Nephron progenitor cell (in vitro differentiated cells): ENCODE measurements at regions not wholly inside any gene's neighbourhood (a gene's known extent, or its start where the extent isn't known, plus 50 kb on each side); places are given as distances from the start of the nearest gene placed in this dataset.

Experiments used
- DNase-seq: peaks from one replicate; pipeline ENCODE4 v3.0.0; 2021
- H3K27ac Mint-ChIP-seq: 2 replicates; pipeline ENCODE4 v1.8.0; 2021; ENCODE audit warnings: mild to moderate bottlenecking, moderate library complexity, mixed read lengths
- H3K27me3 Mint-ChIP-seq: 2 replicates; pipeline ENCODE4 v1.8.0; 2021; ENCODE audit warnings: mild to moderate bottlenecking, low read depth, mixed read lengths; ENCODE audit not compliant: poor library complexity
- H3K36me3 Mint-ChIP-seq: 2 replicates; pipeline ENCODE4 v1.8.0; 2021; ENCODE audit warnings: low read depth, mixed read lengths
- H3K4me1 Mint-ChIP-seq: 2 replicates; pipeline ENCODE4 v1.8.0; 2021; ENCODE audit warnings: mixed read lengths
- H3K4me3 Mint-ChIP-seq: 2 replicates; pipeline ENCODE4 v1.8.0; 2021; ENCODE audit warnings: mild to moderate bottlenecking, moderate library complexity, mixed read lengths
- H3K9me3 Mint-ChIP-seq: 2 replicates; pipeline ENCODE4 v1.8.0; 2021; ENCODE audit warnings: mild to moderate bottlenecking, moderate library complexity, mixed read lengths
- TF ChIP-seq, protein P1 (sequence below): fragments of 200-600 bp; sonication (generic); IDR thresholded peaks from 2 replicates; pipeline ENCODE4 v1.5.0; 2021; ENCODE audit warnings: antibody characterized with exemption

DNA sequence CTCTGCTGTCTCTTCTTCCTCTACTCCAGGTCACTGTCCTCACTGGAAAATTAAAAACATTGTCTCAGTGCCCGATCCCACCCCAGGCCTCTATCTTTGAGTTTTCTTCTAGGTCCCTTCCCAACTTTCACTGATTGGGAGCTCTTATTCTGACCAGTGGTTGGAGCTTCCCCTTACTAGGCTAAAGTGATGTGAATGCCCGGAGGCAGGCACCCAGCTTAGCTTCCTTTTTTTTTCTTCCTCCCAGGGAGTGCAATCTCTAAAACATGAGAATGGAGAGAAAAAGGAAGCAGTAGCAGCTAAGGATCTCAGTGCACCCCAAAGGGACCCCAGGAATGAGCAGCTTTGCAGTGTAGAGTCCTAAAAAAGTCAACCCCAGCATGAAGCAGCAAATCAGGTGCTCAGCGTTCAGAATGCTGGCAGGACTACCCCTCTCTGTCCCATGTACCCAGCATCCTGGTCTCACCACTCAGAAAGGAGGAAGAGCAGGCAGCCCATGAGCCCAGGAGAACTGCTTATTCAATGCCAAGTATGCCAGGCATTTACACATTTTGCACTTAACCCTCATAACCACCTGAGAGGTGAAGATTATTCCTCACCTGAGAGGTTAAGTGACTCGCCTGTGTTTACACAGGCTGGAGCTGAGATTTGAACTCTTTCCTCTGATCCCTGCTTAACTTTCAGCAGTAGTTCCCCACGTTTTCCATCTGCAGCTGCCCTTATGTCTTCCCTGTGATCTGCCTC, 146.2 kb upstream of the PWP1 start:
- H3K27ac Mint-ChIP-seq = no peak overlapping the region
- H3K36me3 Mint-ChIP-seq = no peaks in the 10 kb centered on the region
- no peak for DNase-seq
- peaks cover 25% of the 10 kb centered on the region for H3K27me3 Mint-ChIP-seq
- TF ChIP-seq, protein P1, sequence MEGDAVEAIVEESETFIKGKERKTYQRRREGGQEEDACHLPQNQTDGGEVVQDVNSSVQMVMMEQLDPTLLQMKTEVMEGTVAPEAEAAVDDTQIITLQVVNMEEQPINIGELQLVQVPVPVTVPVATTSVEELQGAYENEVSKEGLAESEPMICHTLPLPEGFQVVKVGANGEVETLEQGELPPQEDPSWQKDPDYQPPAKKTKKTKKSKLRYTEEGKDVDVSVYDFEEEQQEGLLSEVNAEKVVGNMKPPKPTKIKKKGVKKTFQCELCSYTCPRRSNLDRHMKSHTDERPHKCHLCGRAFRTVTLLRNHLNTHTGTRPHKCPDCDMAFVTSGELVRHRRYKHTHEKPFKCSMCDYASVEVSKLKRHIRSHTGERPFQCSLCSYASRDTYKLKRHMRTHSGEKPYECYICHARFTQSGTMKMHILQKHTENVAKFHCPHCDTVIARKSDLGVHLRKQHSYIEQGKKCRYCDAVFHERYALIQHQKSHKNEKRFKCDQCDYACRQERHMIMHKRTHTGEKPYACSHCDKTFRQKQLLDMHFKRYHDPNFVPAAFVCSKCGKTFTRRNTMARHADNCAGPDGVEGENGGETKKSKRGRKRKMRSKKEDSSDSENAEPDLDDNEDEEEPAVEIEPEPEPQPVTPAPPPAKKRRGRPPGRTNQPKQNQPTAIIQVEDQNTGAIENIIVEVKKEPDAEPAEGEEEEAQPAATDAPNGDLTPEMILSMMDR = no peak
- H3K9me3 Mint-ChIP-seq = peaks cover 6% of the 10 kb centered on the region
- H3K4me3 Mint-ChIP-seq = no peak overlapping the region
- H3K4me1 Mint-ChIP-seq = no peaks in the 10 kb centered on the region

DNA sequence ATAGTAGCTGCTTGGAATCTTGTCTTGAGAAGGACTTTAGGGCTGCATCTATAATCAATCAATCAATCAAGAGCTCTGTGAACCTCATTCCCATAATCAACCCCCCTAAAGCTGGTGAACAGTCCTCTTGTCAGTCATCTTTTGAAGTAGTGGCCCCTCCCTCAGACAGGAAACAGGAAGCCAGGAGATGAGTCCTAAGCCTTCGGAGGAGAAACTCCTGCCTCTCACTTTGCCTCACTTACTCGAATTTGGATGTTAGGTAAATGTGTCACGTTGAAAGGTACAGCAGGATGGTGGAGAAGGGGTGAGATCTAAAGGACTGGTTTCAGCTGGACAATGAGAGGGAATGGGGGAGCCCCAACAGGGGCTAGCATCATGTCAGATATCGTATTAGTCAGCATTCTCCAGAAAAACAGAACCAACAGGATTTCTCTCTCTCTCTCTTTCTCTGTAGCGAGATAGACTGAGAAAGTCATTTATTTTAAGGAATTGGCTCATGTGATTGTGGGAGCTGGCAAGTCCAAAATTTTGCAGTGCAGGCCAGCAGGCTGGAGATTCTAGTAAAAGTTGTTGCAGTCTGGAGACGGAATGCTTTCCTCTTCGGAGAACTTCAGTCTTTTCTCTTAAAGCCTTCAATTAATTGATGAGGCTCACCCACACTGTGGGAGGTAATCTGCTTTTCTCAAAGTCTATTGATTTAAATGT, 144.4 kb upstream of the PWP1 start:
- Mint-ChIP-seq H3K36me3 (peaks cover 4% of the 10 kb centered on the region), H3K9me3 (peaks cover 4% of the 10 kb centered on the region), H3K27ac (no peak overlapping the region), H3K4me1 (peaks cover 7% of the 10 kb centered on the region), H3K27me3 (peaks cover 19% of the 10 kb centered on the region), H3K4me3 (no peak overlapping the region)
- no peak for DNase-seq
- TF ChIP-seq, protein P1 = no peak

DNA sequence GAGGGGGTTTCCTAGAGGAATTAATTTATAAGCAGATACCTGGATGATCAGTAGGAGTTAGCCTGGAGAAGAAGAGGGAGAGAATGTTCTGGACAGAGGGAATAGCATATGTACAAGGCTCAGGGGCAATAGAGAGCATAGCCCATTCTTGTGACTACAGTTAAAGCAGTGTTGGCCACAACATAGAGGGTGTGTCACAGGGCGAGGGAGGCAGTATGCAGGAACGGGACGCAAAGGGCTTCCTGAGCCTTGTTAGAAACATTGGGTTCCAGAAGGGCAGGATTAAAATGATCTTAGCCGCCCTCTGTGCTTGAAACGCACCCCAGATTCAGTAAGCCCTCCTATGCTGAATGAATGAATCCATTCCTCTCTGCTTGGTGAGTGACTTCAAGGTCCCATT, 142.2 kb upstream of the PWP1 start:
- peaks cover 9% of the 10 kb centered on the region for H3K36me3 Mint-ChIP-seq
- peaks cover 21% of the 10 kb centered on the region for H3K4me1 Mint-ChIP-seq
- H3K9me3 Mint-ChIP-seq = peaks cover 4% of the 10 kb centered on the region
- peaks cover 19% of the 10 kb centered on the region for H3K27me3 Mint-ChIP-seq
- TF ChIP-seq, protein P1 = no peak
- no peak overlapping the region for H3K27ac Mint-ChIP-seq
- no peak for DNase-seq
- H3K4me3 Mint-ChIP-seq = no peak overlapping the region

DNA sequence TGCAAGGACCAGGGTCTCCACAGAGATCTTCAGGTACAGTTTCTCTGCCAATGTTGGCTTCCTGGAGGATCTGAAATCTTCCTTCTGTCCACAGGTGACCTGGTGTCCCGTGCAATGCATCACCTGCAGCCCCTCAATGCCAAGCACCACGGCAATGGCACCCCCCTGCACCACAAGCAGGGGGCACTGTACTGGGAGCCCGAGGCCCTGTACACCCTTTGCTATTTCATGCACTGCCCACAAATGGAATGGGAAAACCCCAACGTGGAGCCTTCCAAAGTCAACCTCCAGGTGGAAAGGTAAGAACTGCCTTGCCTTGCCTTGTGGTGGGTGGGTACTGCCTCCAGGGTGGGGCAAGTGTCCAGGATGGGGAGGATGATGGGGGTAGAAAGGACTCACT, 141.8 kb upstream of the PWP1 start:
- peaks cover 19% of the 10 kb centered on the region for H3K27me3 Mint-ChIP-seq
- H3K36me3 Mint-ChIP-seq = peaks cover 9% of the 10 kb centered on the region
- no peak for DNase-seq

DNA sequence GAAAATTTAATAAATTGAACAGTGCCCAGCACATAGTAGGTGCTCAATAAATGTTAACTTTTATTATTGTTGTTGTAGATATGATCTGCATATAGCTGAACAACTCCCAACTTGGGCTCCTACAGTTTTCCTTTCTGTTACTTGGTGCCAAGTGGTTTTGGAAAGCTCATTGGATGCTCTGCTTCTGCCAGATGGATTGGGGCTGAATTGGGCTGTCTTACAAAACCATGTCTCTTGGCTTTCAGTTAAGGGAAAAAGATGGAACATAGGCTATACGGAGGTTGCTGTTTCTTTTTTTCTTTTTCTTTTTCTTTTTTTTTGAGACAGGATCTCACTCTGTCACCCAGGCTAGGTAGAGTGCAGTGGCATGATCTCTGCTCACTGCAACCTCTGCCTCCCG, 140.7 kb upstream of the PWP1 start:
- Mint-ChIP-seq H3K27ac (no peak overlapping the region), H3K9me3 (peaks cover 4% of the 10 kb centered on the region)
- TF ChIP-seq, protein P1 = no peak

More for the DNA sequence above, 141.8 kb upstream of the PWP1 start:
- Mint-ChIP-seq H3K4me1 (peaks cover 21% of the 10 kb centered on the region), H3K4me3 (no peak overlapping the region), H3K9me3 (peaks cover 4% of the 10 kb centered on the region), H3K27ac (no peak overlapping the region)
- TF ChIP-seq, protein P1 = no peak

More for the DNA sequence above, 140.7 kb upstream of the PWP1 start:
- H3K4me1 Mint-ChIP-seq = peaks cover 21% of the 10 kb centered on the region
- peaks cover 12% of the 10 kb centered on the region for H3K27me3 Mint-ChIP-seq
- no peak overlapping the region for H3K4me3 Mint-ChIP-seq
- H3K36me3 Mint-ChIP-seq = peaks cover 9% of the 10 kb centered on the region
- no peak for DNase-seq
